NCI-H446 treated with DMSO at 0.1 percent for 48 hours (cell line): ENCODE measurements at regions not wholly inside any gene's neighbourhood (a gene's known extent, or its start where the extent isn't known, plus 50 kb on each side); places are given as distances from the start of the nearest gene placed in this dataset.
"Not testable (repeated sequence)": the region's sequence is repeated elsewhere in the genome, so short reads cannot be mapped to it uniquely, and the experiment has no call there.

ENCODE experiments used
- DNase-seq: peaks from one replicate; lab custom pipeline; 2025; lab: John Stamatoyannopoulos, UW

- DNase-seq, result not testable (repeated sequence)
These were observed 108.1 kb downstream of the PROX1 start for GRCh38 chr1:214095896-214096295.

DNA sequence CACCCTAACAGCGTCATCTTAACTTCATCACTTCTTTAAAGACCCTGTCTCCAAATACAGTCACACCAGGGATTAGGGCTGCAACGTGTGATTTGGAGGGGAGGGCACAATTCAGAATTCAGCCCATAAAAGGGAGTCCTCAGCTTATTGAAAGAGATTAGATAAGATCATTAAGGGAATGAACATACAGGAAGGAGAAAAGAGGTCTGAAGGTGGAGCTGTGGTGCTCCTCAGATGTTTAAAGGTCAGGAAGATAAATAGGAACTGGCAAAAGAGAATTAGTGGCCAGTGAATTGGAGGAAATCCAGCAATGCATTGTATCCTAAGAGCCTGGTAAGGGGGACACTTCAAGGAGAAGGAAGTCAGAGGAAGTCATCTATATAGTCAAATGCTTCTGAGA is 113.5 kb downstream of the PROX1 start:
- no peak for DNase-seq

- no peak for DNase-seq
These were observed 114.1 kb downstream of the PROX1 start for GRCh38 chr1:214101828-214102227.

DNA sequence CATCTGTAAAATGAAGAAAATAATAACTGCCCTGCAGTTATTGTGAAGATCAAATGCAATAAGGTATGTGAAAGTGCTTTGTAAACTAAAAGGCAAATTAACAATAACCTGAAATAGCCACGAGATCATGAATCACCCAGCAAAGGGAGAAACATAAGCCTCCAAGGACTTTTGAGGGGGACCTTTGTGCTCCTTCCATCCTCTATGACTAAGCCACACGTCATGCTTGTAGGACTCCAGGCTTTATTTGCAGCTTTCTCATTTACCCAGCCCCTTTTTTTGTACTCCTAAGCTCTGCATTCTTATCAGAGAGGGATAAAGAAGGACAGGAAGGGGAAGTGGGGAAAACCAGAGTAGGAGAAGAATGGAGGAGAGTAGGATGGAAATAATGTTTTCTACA is 115.1 kb downstream of the PROX1 start:
- DNase-seq, result no peak

DNA sequence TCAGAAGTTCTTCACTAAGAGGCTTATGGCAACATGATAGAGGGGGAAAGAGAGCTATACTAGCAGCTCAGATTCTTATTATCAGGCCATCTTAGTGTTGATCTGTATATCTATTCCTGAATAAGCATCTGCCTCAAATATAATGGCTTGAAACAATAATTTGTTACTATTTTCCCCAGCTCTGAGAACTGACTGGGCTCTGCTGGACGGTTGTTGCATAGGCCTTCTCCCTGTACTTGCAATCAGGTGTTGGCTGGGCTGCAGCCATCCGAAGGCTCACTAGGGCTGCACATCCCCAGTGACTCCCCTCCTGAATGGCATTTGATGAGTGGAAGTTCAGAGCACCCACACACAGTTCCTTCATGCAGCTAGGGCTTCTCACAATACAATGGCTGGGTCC is 116.0 kb downstream of the PROX1 start:
- no peak for DNase-seq

- DNase-seq, result no peak
These were observed 118.6 kb downstream of the PROX1 start for GRCh38 chr1:214106375-214106774.

DNA sequence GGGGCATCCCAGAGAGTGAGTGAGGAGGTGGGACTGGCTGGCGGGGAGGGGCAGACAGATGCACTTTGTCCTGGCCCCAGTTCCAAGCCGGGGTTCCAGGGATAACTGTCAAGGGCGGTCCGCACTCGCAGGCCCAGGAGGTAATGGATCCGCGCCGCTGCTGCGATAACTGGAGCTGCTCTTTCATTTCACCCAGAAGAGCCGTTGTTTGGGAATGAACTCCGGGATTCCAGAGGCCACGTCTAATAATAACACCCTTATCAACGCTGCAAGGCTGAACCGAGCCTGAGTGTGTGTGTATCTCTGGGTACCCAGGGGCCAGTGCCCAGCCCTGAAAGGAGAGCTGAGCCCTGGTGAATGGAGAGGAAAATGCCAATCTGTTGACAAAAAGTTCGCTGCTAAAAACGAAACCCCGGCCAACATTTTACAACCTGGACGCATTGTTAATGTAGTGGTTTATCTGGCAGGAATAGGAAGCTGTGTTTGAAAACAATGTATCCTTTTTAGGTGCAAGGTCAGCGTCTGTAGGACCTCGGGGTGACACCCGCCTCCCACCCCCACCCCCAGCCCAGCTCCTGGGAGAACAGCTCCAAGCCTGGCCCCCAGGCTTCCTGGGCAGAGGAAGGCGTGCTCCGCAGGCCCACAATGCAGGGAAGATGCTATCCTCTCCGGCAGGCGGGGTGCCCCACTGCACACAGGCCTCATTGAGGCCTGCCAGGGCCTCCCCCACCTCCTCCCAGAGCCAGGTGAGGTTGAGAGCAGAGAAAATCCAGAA is 119.7 kb downstream of the PROX1 start:
- DNase-seq, result no peak

GRCh38 chr1:214108097-214108446 is 120.3 kb downstream of the PROX1 start:
- DNase-seq, result no peak

DNA sequence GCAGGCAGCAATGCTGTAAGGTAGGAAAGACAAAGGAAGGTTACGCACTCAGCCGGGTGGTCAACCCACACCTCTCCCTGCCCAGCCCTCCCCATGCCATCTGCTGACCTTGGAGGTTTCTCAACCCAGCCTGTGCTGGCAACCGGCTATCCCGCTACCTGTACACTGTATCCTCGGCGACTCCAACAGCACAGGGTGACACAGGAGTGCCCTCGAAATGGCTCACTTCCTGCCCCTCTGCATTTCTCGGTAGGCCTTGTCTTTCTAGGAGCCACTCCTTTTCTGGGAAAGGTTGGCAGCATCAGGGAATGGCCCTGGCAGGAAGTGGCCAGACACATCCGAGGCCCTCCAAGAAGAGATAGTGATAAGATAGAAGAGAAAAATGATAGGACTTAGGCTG is 124.0 kb downstream of the PROX1 start:
- DNase-seq, result no peak

DNA sequence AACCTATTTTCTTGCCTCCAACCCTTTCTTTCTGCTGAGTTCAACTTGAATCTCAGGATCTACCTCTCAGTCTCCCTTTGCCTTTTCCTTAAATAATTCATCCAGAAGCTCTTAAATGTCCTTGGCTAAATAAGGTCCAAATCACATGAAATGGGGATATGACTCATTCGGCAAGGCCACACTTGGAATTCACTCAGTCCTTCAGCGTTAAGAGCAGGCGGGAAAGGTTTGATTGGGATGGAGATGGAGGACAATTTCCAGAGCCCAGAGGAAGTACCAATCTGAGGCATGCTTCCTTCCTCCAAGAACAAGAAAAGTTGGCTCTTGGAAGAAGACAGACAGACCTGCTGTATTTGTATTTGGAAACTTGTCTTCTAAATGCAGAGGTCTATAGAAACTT is 128.5 kb downstream of the PROX1 start:
- no peak for DNase-seq

DNA sequence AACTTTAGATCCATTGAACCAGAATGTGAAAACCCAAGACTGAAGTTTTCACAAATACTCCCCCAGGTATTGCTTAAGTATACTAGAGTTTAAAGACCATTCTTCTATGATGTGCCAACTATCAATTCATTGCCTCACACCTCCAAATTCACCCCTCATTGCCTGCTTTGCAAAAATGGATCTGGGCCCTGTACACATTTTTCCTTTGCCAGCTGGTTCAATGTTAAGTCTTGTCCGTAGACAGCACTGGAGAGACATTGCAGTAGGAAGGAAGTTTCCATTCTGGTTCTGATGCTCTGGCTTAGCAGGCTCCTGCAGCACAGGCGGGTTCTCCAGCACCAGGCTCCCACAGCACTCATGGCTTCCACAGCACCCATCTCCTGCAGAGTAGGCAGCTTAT is 130.0 kb downstream of the PROX1 start:
- DNase-seq, result no peak

DNA sequence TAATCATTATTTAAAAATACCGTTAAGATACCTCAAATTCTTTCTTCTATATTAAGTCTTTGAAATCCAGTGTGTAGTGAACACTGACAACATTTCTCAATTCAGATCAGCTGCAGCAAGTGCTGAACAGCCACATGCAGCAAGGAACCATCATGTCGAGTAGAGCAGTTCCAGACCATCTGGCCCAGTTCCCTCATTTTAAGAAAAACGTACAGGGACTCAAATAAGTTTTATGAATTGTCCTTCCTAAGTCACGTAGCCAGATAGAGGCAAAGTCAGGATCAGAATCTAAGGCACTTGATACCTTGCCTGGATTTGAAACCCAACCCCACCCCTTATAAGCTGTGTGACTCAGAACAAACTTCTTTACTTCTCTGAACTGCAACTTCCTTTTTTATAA is 132.4 kb downstream of the PROX1 start:
- DNase-seq, result no peak

GRCh38 chr1:214120951-214121350 is 133.2 kb downstream of the PROX1 start:
- DNase-seq, result no peak

DNA sequence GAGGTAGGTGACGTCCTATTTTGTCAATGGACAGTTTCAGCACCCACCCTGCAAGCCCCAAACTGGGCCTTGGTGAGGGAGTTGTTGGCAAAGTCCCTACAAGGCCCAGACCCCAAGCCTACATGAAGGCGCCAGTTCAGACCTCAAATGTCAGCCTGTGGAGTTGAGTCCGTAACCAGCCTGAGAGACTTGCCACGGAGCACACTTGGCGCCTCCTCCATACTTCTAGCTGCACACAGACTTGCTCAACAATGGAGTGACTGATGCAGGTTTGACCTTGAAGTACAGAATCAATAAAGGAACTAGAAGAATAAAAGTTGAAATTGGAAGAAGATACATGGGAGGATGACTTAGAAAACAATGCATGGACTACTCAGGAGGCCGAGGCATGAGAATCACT is 134.3 kb downstream of the PROX1 start:
- DNase-seq, result no peak

GRCh38 chr1:214123061-214123784 is 135.4 kb downstream of the PROX1 start:
- DNase-seq, result peak; percentile 69

DNA sequence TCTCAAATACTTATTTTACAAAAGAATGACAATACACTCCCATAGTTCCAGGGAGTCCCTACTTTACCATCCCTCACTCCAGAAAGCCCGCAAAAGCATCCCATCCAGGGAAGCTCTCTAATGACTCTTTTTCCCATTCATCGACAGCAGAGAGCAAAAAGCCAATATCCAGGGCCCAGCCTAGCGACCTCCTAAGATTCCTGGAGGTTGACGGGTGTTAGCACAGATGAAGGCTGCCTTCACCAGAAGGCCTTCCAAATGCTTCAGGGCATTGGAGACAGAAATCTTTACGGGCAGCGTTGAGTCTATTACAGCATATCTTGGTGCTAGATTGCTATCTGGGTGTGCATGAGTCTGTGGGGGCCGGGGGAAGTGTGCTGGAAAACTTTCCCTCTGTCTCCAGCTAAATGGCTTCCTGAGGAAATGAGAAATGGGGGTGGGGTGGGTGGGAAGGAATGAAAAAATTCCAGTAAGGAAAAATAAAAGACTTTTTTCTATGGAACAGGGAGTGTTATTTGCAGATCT is 136.6 kb downstream of the PROX1 start:
- DNase-seq, result no peak

DNA sequence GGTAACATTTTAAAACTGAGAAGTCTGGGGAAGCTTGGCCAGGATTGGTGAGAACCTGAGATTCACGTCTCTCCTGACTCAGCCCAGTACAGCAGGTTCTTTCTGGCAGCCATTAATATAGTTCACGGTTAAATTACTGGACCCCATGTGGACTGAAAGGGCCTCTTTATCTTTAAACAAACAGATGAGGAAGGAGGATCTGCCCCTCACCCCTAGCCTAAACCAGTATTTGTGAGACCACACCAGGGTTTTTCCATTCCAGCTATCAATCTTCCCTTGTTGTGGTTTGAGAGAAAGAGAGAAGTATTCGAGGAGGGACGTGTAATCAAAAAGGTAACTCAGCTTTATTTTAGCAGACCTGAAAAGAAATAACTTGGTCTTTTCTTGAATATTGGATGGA is 137.1 kb downstream of the PROX1 start:
- no peak for DNase-seq

DNA sequence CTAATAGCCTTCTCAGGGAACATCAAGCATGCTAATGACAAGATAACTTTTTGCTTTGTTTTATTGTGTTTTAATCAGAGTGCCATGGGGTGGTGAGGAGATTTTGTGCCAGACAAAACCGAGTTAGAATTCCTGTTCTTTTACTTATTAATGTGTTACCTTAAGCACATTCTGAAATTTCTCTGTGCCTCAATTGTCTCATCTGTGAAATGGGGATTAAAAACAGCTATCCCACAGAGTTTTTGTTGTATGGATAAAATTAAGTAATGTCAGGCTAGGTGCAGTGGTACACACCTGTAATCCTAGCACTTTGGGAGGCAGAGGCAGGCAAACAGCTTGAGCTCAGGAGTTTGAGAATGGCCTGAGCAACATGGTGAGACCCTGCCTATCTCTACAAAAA is 138.0 kb downstream of the PROX1 start:
- no peak for DNase-seq

DNA sequence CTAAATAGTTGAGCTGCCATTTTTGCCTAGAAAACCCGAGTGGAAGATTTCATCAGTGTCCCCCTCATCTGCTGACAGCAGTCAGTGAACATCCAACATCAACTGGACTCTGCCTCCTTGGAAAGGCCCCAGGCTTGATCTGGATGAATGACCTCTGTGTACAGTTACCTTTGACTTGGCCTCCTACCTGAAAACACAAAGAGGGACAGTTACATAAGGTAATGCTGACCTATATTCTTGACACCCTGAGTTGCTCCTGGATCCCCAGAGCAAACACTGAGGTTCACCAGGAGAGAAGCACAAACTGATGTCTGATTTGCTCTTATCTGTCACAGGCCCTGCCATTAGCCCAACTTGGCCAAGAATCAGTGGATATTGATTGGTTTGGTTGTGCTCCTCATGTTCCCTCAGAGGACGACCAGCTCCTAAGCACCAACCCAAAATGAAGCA is 138.9 kb downstream of the PROX1 start:
- no peak for DNase-seq

DNA sequence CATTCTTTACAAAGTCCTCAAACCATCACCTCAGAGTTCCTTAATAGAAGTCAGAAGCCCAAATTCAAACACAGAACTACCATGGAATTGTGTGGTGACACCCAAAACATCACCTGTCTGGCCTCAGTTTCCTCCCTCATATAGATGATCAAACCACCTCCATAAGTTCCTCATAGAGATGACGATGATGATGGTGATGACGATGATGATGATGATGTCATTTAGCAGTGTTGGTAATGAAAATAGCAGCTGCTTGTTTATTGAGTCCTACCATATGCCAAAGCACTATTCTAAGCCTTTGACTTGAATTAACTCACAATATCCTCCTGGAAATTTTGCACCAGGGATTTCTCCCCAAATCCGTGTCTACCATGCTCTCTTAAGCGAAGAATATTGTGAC is 139.9 kb downstream of the PROX1 start:
- no peak for DNase-seq

DNA sequence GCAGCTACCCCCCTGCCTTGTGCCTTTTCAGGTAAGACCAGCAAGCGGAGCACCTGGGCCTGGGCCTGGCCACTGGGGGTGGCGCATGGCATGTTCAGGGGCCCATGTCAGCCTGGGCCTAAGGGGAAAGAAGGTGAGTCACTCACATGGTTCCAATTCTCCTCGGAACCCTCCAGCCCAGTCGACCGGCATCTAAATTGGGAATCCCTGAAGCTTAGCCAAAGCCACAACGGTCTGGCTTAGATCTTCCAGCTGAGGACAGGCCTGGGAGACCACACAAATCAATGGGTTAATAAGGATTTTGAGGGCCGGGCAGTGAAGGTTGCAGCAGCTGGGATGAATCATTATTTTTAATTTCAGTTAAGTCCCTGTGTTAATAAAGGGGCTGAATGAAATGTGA is 145.1 kb upstream of the SMYD2 start:
- DNase-seq, result no peak

- DNase-seq, result no peak
These were observed 144.5 kb upstream of the SMYD2 start for GRCh38 chr1:214136324-214136919.

- DNase-seq, result no peak
These were observed 139.5 kb upstream of the SMYD2 start for GRCh38 chr1:214141486-214141885.
